NCI-H82 treated with DMSO at 0.1 percent for 48 hours (cell line): ENCODE measurements at regions not wholly inside any gene's neighbourhood (a gene's known extent, or its start where the extent isn't known, plus 50 kb on each side); places are given as distances from the start of the nearest gene placed in this dataset.
"Not testable (repeated sequence)": the region's sequence is repeated elsewhere in the genome, so short reads cannot be mapped to it uniquely, and the experiment has no call there.

ENCODE experiments used
- DNase-seq: peaks from one replicate; lab custom pipeline; 2025; ENCODE audit not compliant: unreplicated experiment; lab: John Stamatoyannopoulos, UW

DNA sequence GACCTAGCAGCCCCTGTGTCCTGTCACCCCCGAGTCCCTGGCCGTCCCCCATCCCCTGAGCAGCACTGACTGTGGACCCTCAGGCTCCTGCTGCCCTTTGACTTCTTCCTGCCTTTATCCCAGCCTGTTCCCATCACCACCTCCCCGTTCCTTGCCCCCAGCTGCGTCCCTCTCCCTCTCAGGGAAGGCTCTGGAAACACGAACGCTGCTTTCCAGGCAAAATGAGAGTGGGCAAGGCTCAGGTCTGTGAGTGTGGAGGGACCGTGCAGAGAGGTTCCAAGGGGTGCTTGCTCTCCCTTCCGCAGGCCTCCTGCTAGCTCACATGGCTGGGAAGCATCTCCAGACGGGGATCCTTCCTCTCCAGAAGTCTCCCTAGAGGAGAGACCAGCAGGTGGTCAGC, 501.8 kb upstream of the SALL3 start:
- no peak for DNase-seq

GRCh38 chr18:78479443-78479842, 500.2 kb upstream of the SALL3 start:
- no peak for DNase-seq

GRCh38 chr18:78480262-78481054, 499.2 kb upstream of the SALL3 start:
- DNase-seq: no peak

- no peak for DNase-seq
These were observed 497.2 kb upstream of the SALL3 start for GRCh38 chr18:78482378-78482777.

GRCh38 chr18:78487649-78488048, 492.0 kb upstream of the SALL3 start:
- no peak for DNase-seq

DNA sequence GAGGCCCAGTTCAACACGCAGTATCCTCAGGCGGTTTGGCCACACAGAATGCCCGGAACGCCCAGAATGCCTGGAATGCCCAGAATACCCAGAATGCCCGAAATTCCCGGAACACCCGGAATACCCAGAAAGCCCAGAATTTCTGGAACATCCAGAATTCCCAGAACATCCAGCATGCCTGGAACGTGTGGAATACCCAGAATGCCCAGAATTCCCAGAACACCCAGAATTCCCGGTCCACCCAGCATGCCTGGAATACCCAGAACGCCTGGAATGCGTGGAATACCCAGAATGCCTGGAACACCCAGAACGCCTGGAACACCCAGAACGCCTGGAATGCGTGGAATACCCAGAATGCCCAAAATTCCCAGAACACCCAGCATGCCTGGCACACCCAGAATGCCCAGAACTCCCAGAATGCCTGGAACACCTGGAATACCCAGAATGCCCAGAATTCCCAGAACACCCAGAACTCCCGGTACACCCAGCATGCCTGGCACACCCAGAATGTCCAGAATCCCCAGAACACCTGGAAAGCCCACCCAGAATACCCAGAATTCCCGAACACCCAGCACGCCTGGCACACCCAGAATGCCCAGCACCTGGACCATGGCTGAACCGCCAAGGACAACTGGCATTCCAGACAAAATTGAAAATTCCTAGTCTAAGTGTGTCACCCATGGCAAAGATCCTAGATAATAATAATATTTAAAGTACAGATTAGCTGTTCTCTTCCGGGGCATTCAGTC, 487.4 kb upstream of the SALL3 start:
- no peak for DNase-seq

DNA sequence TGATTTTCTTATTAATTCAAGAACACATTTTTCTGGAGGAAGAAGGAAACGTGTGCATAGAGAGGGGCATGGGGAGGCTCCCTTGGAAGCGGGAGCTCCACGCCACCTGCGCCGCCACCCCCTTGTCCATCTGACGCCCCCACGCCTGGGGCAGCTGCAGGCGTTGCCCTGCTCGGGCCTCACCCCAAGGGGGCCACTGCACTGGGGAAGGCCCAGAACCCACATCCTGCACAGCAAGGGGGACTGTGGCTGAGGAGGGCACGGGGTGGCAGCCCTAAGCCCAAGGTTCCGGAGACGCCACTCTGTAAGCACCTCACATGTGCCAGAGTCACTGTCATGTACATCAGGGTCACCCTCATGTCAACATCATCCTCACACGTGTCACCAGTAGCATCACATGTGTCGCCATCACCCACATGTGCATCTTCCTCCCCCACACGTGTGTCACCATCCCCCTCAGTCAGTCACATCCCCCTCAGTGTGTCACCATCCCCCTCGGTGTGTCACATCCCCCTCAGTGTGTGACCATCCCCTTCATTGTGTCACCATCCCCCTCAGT, 486.7 kb upstream of the SALL3 start:
- no peak for DNase-seq

DNA sequence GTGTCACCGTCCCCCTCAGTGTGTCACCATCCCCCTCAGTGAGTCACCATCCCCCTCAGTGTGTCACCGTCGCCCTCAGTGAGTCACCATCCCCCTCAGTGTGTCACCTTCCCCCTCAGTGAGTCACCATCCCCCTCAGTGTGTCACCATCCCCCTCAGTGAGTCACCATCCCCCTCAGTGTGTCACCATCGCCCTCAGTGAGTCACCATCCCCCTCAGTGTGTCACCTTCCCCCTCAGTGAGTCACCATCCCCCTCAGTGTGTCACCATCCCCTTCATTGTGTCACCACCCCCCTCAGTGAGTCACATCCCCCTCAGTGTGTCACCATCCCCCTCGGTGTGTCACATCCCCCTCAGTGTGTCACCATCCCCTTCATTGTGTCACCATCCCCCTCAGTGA, 486.1 kb upstream of the SALL3 start:
- not testable (repeated sequence) for DNase-seq

DNA sequence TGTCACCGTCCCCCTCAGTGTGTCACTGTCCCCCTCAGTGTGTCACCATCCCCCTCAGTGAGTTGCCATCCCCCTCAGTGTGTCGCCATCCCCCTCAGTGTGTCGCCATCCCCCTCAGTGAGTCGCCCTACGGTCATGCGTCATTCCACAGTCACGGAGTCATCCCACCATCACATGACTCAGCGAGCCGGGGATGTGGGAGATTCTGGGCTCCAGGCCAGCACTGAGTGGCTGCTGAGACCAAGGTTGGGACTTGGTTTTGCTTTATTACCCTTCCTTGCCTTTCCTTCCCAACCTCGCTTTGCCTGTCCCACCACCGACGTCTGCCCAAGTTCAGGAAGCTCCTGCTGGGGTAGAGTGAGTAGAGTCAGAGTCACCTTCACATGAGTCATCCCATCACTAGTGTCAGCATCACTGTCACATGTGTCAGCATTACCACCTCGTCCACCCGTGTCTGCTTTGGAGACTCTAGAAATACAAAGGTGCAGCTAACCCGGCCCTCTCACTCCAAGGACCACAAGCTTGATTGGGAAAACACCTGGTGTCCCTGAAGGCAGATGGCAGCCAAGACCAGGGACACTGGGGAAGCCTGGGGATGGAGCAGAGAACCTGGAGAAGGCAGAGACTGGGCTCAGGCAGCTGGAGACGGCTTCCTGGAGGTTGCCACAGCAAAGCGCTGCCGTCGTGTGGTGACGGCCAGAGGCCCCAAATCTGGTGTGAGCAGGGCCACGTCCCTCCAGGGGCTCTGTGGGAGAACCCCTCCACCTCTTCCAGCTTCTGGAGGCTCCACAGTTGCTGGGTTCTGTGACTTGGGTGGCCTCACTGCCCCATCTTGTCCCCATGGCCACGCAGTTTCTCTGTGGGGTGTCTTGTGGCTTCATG, 485.2 kb upstream of the SALL3 start:
- no peak for DNase-seq

DNA sequence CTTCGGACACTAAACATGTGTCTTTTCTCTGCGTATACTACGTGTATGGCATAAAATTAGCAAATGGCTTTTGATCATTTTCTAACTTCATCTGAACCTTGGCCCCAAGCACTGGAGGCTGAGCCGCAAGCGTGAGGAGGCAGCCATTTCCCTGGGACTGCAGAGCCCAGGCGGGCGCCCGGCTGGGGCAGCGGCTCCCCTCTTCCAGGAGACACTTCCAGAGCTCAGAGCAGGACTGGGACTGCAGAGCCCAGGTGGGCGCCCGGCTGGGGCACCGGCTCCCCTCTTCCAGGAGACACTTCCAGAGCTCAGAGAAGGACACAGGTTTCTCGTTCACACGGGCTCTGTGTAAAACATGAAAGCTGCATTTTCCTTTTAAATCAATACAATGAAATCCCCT, 484.1 kb upstream of the SALL3 start:
- no peak for DNase-seq

DNA sequence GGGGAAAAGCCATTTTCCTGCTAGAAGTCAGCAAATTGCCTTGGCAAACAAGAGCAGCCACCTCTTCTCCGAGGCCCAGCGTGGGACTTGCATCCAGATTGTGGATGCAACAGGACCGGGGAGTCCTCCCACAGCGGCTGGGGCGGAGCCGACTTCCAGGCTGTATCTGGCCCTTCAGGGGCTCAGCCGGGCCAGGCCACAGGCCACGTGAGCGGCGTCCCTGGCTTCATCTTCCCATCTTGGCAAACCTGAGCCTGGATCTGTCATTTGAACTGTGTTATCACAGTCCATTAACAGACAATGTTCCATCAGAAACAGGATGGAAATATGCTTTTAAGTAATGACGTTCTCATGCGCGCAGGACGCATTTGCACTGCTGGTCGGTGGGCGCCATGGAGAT, 483.5 kb upstream of the SALL3 start:
- no peak for DNase-seq

DNA sequence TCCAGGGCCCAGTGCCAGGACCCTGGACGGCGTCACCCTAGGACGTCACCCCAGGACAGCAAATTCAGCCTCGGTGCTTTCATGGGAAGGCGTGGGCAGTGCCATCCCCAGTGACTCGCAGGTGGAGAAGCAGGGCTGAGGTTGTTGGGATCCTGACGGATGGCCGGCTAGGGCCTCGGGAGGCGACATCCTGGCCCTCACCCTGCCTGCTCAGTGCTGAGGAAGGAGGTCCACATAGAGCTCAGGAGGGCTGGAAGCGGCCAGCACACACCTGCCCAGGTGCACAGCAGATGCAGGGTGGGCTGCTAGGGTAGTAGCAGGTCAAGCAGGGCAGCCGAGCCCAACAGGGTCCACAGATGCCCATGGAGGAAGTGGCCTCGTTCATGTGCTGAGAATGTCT, 482.0 kb upstream of the SALL3 start:
- DNase-seq: no peak

DNA sequence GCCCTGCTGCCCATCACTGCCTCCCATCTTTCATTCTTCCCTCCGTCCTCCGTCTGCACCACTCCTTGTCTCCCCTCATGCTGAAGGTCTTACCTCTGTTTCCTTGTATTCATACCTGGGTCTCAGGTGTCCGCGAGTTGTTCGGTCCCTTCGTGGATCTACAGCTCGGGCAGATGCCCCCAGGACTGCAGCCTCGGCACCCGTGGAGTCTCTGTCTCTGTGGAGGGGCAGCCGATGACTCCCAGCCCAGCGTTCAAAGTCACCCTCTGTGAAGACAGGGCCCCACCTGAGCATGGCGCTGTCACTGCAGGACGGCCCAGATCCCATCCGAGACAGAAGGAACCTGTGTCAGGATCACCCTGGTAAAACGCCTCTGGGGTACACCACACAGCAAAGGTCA, 480.0 kb upstream of the SALL3 start:
- DNase-seq: no peak

GRCh38 chr18:78501251-78501650, 478.4 kb upstream of the SALL3 start:
- DNase-seq: no peak

GRCh38 chr18:78503129-78503528, 476.5 kb upstream of the SALL3 start:
- DNase-seq: no peak

- no peak for DNase-seq
These were observed 473.7 kb upstream of the SALL3 start for GRCh38 chr18:78505851-78506461.

- DNase-seq: no peak
These were observed 472.4 kb upstream of the SALL3 start for GRCh38 chr18:78507217-78507616.

DNA sequence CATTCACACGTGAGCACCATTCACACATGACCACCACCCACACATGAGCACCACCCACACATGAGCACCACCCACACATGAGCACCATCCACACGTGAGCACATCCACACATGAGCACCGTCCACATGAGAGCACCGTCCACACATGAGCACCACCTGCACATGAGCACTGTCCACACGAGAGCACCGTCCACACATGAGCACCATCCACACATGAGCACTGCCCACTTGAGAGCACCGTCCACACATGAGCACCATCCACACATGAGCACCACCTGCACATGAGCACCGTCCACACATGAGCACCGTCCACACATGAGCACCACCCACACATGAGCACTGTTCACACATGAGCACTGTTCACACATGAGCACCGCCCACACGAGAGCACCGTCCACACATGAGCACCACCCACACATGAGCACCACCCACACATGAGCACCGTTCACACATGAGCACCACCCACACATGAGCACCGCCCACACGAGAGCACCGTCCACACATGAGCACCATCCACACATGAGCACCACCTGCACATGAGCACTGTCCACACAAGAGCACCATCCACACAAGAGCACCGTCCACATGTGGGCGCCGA, 471.3 kb upstream of the SALL3 start:
- DNase-seq: not testable (repeated sequence)

GRCh38 chr18:78510091-78510490, 469.5 kb upstream of the SALL3 start:
- DNase-seq: no peak

DNA sequence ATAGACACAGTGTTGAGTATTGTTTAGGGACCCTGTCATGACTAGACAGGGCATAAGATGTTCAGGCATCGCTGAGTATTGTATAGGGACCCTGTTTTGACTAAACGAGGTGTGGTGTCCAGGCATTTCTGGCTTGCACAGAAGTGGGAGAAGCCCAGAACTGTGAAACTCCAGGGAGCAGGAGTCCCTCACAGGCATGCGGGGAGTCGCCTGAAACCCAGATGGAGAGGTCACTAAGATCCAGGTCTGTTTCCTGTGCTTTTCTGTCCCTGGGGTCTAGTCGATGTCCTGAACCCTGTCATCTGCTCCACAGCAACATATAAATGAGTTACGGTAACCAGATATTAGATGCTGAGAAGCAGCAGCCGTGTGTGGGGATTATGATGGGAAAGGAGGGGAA, 469.0 kb upstream of the SALL3 start:
- no peak for DNase-seq
